Esophagus muscularis mucosa (tissue), 4 donors: ENCODE measurements at regions not wholly inside any gene's neighbourhood (a gene's known extent, or its start where the extent isn't known, plus 50 kb on each side); places are given as distances from the start of the nearest gene placed in this dataset.

Source experiments
- DNase-seq: peaks from one replicate; pipeline ENCODE4 v3.0.0-alpha.2; 2017; ENCODE audit errors: extremely low spot score
- H3K27ac ChIP-seq, 4 donors: fragments of 200-600 bp; sonication (generic); replicated peaks in 1 of 4; 1 replicate in 3 of 4; 2 replicates in 1 of 4; pipeline ENCODE4 v1.5.1; 2016 to 2019; ENCODE audit warnings: mild to moderate bottlenecking in 1 of 4
- H3K27me3 ChIP-seq, 4 donors: fragments of 200-600 bp; sonication (generic); one replicate each; pipeline versions ENCODE4 v1.5.1 to v1.6.0; 2016 to 2019
- H3K36me3 ChIP-seq, 4 donors: fragments of 200-600 bp; sonication (generic); one replicate each; pipeline ENCODE4 v1.5.1; 2016 to 2019
- H3K4me1 ChIP-seq, 4 donors: fragments of 200-600 bp; sonication (generic); one replicate each; pipeline ENCODE4 v1.5.1; 2016 to 2019
- H3K4me3 ChIP-seq, 4 donors: fragments of 200-600 bp; sonication (generic); 1 replicate in 2 of 4; 2 replicates in 2 of 4; pipeline ENCODE4 v1.5.1; 2016 to 2019; ENCODE audit warnings: mild to moderate bottlenecking in 4 of 4, moderate library complexity in 1 of 4
- H3K9me3 ChIP-seq, 4 donors: fragments of 200-600 bp; sonication (generic); 1 replicate in 3 of 4; 2 replicates in 1 of 4; pipeline ENCODE4 v1.5.1; 2016 to 2019
- CTCF ChIP-seq, 3 experiments: fragments of 200-600 bp in 2 of 3; fragments of 450-650 bp in 1 of 3; sonication (generic) in 2 of 3; IDR thresholded peaks; one replicate each; pipeline ENCODE4 v1.5.1; 2017 to 2019; ENCODE audit warnings: antibody characterized with exemption in 3 of 3, mild to moderate bottlenecking in 2 of 3, moderate library complexity in 1 of 3
- EP300 ChIP-seq: sonication (generic); formaldehyde crosslinking; IDR thresholded peaks from one replicate; pipeline ENCODE4 v1.6.1; 2017; ENCODE audit warnings: antibody characterized with exemption
- POLR2A ChIP-seq: fragments of 450-650 bp; IDR thresholded peaks from one replicate; pipeline ENCODE4 v1.6.1; 2017; ENCODE audit warnings: antibody characterized with exemption, moderate library complexity, mild to moderate bottlenecking, low read depth
- POLR2AphosphoS5 ChIP-seq, 2 donors: sonication (generic); formaldehyde crosslinking; IDR thresholded peaks; one replicate each; pipeline ENCODE4 v1.6.1; 2017; ENCODE audit warnings: antibody characterized with exemption in 2 of 2
- WGBS: methylation state at CpG from one replicate; pipeline ENCODE4 v1.1.5; 2018; 5-methylcytosine and 5-hydroxymethylcytosine counted together
- intact Hi-C: fragments of 100-400 bp; cut with DNase I; formaldehyde crosslinking; loops from one replicate; pipeline ENCODE4 v1.15.1; 2023

- H3K4me1 ChIP-seq, result no peaks in the 10 kb centered on the region
- WGBS, result 80% methylated on average over 3 of the region's 3 CpGs
- H3K9me3 ChIP-seq, result peaks cover 0 to 8% (median 6%) of the 10 kb centered on the region in 4 donors
- H3K27ac ChIP-seq, result no peak overlapping the region
- H3K4me3 ChIP-seq, result no peak overlapping the region
- no peak for DNase-seq
- intact Hi-C loops, result no loop called here
- no peaks in the 10 kb centered on the region for H3K27me3 ChIP-seq
- no peak for TF ChIP-seq POLR2A
- no peak for TF ChIP-seq CTCF (IDR thresholded peaks at IDR 0.05)
- TF ChIP-seq EP300, result no peak
- TF ChIP-seq POLR2AphosphoS5 (IDR thresholded peaks at IDR 0.05), result no peak
- no peaks in the 10 kb centered on the region for H3K36me3 ChIP-seq
Measured at GRCh38 chr11:21761000-21761399, 431.9 kb upstream of the ANO5 start.

GRCh38 chr11:21768388-21768787 is 424.5 kb upstream of the ANO5 start:
- no peak overlapping the region for H3K27ac ChIP-seq
- DNase-seq, result no peak
- H3K36me3 ChIP-seq, result no peaks in the 10 kb centered on the region
- H3K9me3 ChIP-seq, result peaks cover 0 to 6% (median 2%) of the 10 kb centered on the region in 4 donors
- H3K4me3 ChIP-seq, result no peak overlapping the region
- intact Hi-C loops, result no loop called here
- H3K27me3 ChIP-seq, result no peaks in the 10 kb centered on the region
- WGBS, result 78% methylated on average over 3 of the region's 3 CpGs
- TF ChIP-seq EP300 (no peak), POLR2AphosphoS5 (IDR thresholded peaks at IDR 0.05) (no peak), POLR2A (no peak), CTCF (IDR thresholded peaks at IDR 0.05) (no peak)
- no peaks in the 10 kb centered on the region for H3K4me1 ChIP-seq

GRCh38 chr11:21769188-21769587 is 423.7 kb upstream of the ANO5 start:
- H3K9me3 ChIP-seq, result peaks cover 0 to 10% (median 3%) of the 10 kb centered on the region in 4 donors
- intact Hi-C loops, result no loop called here
- TF ChIP-seq EP300, result no peak
- no peak for TF ChIP-seq CTCF (IDR thresholded peaks at IDR 0.05)
- TF ChIP-seq POLR2AphosphoS5 (IDR thresholded peaks at IDR 0.05), result no peak
- TF ChIP-seq POLR2A, result no peak

GRCh38 chr11:21771097-21771496 is 421.8 kb upstream of the ANO5 start:
- intact Hi-C loops, result no loop called here
- 12% methylated on average over 1 of the region's 1 CpG for WGBS
- H3K9me3 ChIP-seq, result peaks cover 0 to 10% (median 3%) of the 10 kb centered on the region in 4 donors
- DNase-seq, result no peak
- H3K36me3 ChIP-seq, result no peaks in the 10 kb centered on the region
- no peak overlapping the region for H3K4me3 ChIP-seq
- H3K27me3 ChIP-seq, result no peaks in the 10 kb centered on the region
- TF ChIP-seq EP300 (no peak), POLR2A (no peak), CTCF (IDR thresholded peaks at IDR 0.05) (no peak)
- H3K4me1 ChIP-seq, result no peaks in the 10 kb centered on the region
- no peak overlapping the region for H3K27ac ChIP-seq

More at GRCh38 chr11:21769188-21769587, 423.7 kb upstream of the ANO5 start:
- Histone ChIP-seq H3K4me3 (no peak overlapping the region), H3K36me3 (no peaks in the 10 kb centered on the region), H3K27ac (no peak overlapping the region), H3K4me1 (no peaks in the 10 kb centered on the region), H3K27me3 (no peaks in the 10 kb centered on the region)
- DNase-seq, result no peak
- 76% methylated on average over 3 of the region's 3 CpGs for WGBS

- Histone ChIP-seq H3K9me3 (peaks cover 0 to 10% (median 3%) of the 10 kb centered on the region in 4 donors), H3K27me3 (no peaks in the 10 kb centered on the region), H3K27ac (no peak overlapping the region), H3K4me1 (no peaks in the 10 kb centered on the region), H3K36me3 (no peaks in the 10 kb centered on the region), H3K4me3 (no peak overlapping the region)
- WGBS, result 71% methylated on average over 2 of the region's 2 CpGs
- DNase-seq, result no peak
- TF ChIP-seq CTCF (IDR thresholded peaks at IDR 0.05) (no peak), POLR2AphosphoS5 (IDR thresholded peaks at IDR 0.05) (no peak), EP300 (no peak), POLR2A (no peak)
- intact Hi-C loops, result no loop called here
Measured at GRCh38 chr11:21774212-21774611, 418.7 kb upstream of the ANO5 start.
